CD4-positive, CD25-positive, alpha-beta regulatory T cell (primary cell): ENCODE measurements at regions not wholly inside any gene's neighbourhood (a gene's known extent, or its start where the extent isn't known, plus 50 kb on each side); places are given as distances from the start of the nearest gene placed in this dataset.
"Not testable (repeated sequence)": the region's sequence is repeated elsewhere in the genome, so short reads cannot be mapped to it uniquely, and the experiment has no call there.

Source experiments
- ATAC-seq, 2 donors: fragments of 150-1000 bp; cut with Tn5 transposase; one replicate each; pipeline ENCODE4 v1.10.0; 2021; ENCODE audit warnings: low read depth in 2 of 2, moderate number of reproducible peaks in 2 of 2, moderate library complexity in 1 of 2
- DNase-seq, 3 donors: peaks; one replicate each; pipeline versions ENCODE4 v3.0.0 to v3.0.0-alpha.2; 2012 to 2022; ENCODE audit warnings: mixed read lengths in 1 of 3
- H3K27ac ChIP-seq: one replicate; pipeline ENCODE4 v1.7.0; 2013; ENCODE audit warnings: mild to moderate bottlenecking, low read length; ENCODE audit not compliant: insufficient read depth, poor library complexity, severe bottlenecking
- H3K27me3 ChIP-seq: one replicate; pipeline ENCODE4 v1.7.0; 2013; ENCODE audit warnings: low read length; ENCODE audit not compliant: control insufficient read depth, insufficient read depth
- H3K36me3 ChIP-seq: one replicate; pipeline ENCODE4 v1.7.0; 2013; ENCODE audit warnings: mild to moderate bottlenecking, low read length, moderate library complexity; ENCODE audit not compliant: control insufficient read depth, insufficient read depth
- H3K4me1 ChIP-seq: 2 replicates; pipeline ENCODE4 v1.7.0; 2013; ENCODE audit warnings: mild to moderate bottlenecking, low read length; ENCODE audit not compliant: insufficient read depth, control insufficient read depth, poor library complexity, severe bottlenecking
- H3K4me3 ChIP-seq: one replicate; pipeline ENCODE4 v1.7.0; 2013; ENCODE audit warnings: low read depth, mild to moderate bottlenecking, low read length, moderate library complexity
- H3K9me3 ChIP-seq, 2 experiments: 1 replicate in 1 of 2; 2 replicates in 1 of 2; pipeline ENCODE4 v1.7.0; 2013; ENCODE audit warnings: low read length in 2 of 2, mild to moderate bottlenecking in 1 of 2, moderate library complexity in 1 of 2; ENCODE audit not compliant: control insufficient read depth in 2 of 2
- H3K27ac Mint-ChIP-seq, 3 donors: one replicate each; pipeline ENCODE4 v1.8.0; 2020 to 2022; ENCODE audit warnings: mild to moderate bottlenecking in 3 of 3, mixed read lengths in 3 of 3, moderate library complexity in 2 of 3
- H3K27me3 Mint-ChIP-seq: one replicate; pipeline ENCODE4 v1.8.0; 2022; ENCODE audit warnings: mild to moderate bottlenecking, mixed read lengths
- H3K36me3 Mint-ChIP-seq: one replicate; pipeline ENCODE4 v1.8.0; 2020; ENCODE audit warnings: mixed read lengths
- H3K4me1 Mint-ChIP-seq, 4 donors: one replicate each; pipeline ENCODE4 v1.8.0; 2020 to 2022; ENCODE audit warnings: mixed read lengths in 4 of 4, mild to moderate bottlenecking in 1 of 4
- H3K4me3 Mint-ChIP-seq, 4 donors: one replicate each; pipeline ENCODE4 v1.8.0; 2020 to 2022; ENCODE audit warnings: mild to moderate bottlenecking in 4 of 4, mixed read lengths in 4 of 4, moderate library complexity in 3 of 4
- H3K9me3 Mint-ChIP-seq, 7 donors: one replicate each; pipeline ENCODE4 v1.8.0; 2020 to 2022; ENCODE audit warnings: mixed read lengths in 7 of 7, mild to moderate bottlenecking in 3 of 7, moderate library complexity in 2 of 7

GRCh38 chr12:116442946-116443345 is 116.2 kb upstream of the MAP1LC3B2 start:
- H3K4me1 ChIP-seq, result no peaks in the 10 kb centered on the region
- Mint-ChIP-seq H3K4me1 (peaks cover 0 to 2% (median under 1%) of the 10 kb centered on the region in 4 donors), H3K27me3 (peaks cover 8% of the 10 kb centered on the region), H3K36me3 (no peaks in the 10 kb centered on the region), H3K27ac (no peak overlapping the region), H3K4me3 (no peak overlapping the region), H3K9me3 (no peaks in the 10 kb centered on the region)
- H3K9me3 ChIP-seq, result no peaks in the 10 kb centered on the region
- no peaks in the 10 kb centered on the region for H3K36me3 ChIP-seq
- ATAC-seq (no peak), DNase-seq (no peak)
- H3K27ac ChIP-seq, result no peak overlapping the region
- H3K27me3 ChIP-seq, result no peaks in the 10 kb centered on the region
- H3K4me3 ChIP-seq, result no peak overlapping the region

GRCh38 chr12:116443821-116444589 is 115.2 kb upstream of the MAP1LC3B2 start:
- Mint-ChIP-seq H3K4me1 (peaks cover 0 to 2% (median under 1%) of the 10 kb centered on the region in 4 donors), H3K4me3 (no peak overlapping the region), H3K27me3 (peaks cover 8% of the 10 kb centered on the region), H3K9me3 (no peaks in the 10 kb centered on the region), H3K27ac (no peak overlapping the region), H3K36me3 (no peaks in the 10 kb centered on the region)
- Histone ChIP-seq H3K4me1 (no peaks in the 10 kb centered on the region), H3K4me3 (no peak overlapping the region), H3K36me3 (no peaks in the 10 kb centered on the region), H3K27ac (no peak overlapping the region), H3K9me3 (no peaks in the 10 kb centered on the region), H3K27me3 (no peaks in the 10 kb centered on the region)
- DNase-seq, result no peak
- ATAC-seq, result no peak

GRCh38 chr12:116444590-116444943 is 114.6 kb upstream of the MAP1LC3B2 start:
- DNase-seq (no peak), ATAC-seq (no peak)
- Mint-ChIP-seq H3K27ac (no peak overlapping the region), H3K4me3 (no peak overlapping the region), H3K27me3 (peaks cover 8% of the 10 kb centered on the region), H3K4me1 (peaks cover 0 to 2% (median under 1%) of the 10 kb centered on the region in 4 donors), H3K9me3 (no peaks in the 10 kb centered on the region), H3K36me3 (no peaks in the 10 kb centered on the region)
- Histone ChIP-seq H3K27me3 (no peaks in the 10 kb centered on the region), H3K9me3 (no peaks in the 10 kb centered on the region), H3K4me1 (no peaks in the 10 kb centered on the region), H3K27ac (no peak overlapping the region), H3K4me3 (no peak overlapping the region), H3K36me3 (no peaks in the 10 kb centered on the region)

- H3K27me3 ChIP-seq, result no peaks in the 10 kb centered on the region
- DNase-seq (no peak), ATAC-seq (no peak)
- no peak overlapping the region for H3K27ac ChIP-seq
- no peaks in the 10 kb centered on the region for H3K4me1 ChIP-seq
- Mint-ChIP-seq H3K4me3 (no peak overlapping the region), H3K36me3 (no peaks in the 10 kb centered on the region), H3K27me3 (no peaks in the 10 kb centered on the region), H3K4me1 (peaks cover 0 to 2% (median under 1%) of the 10 kb centered on the region in 4 donors), H3K9me3 (no peaks in the 10 kb centered on the region), H3K27ac (no peak overlapping the region)
- no peaks in the 10 kb centered on the region for H3K36me3 ChIP-seq
- H3K4me3 ChIP-seq, result no peak overlapping the region
- no peaks in the 10 kb centered on the region for H3K9me3 ChIP-seq
These were observed 110.9 kb upstream of the MAP1LC3B2 start for GRCh38 chr12:116448165-116448739.

GRCh38 chr12:116450406-116450910 is 108.7 kb upstream of the MAP1LC3B2 start:
- H3K27ac ChIP-seq, result no peak overlapping the region
- H3K4me1 Mint-ChIP-seq, result no peaks in the 10 kb centered on the region
- H3K27ac Mint-ChIP-seq, result no peak overlapping the region
- H3K27me3 Mint-ChIP-seq, result no peaks in the 10 kb centered on the region
- H3K4me3 Mint-ChIP-seq, result no peak overlapping the region
- H3K36me3 ChIP-seq, result no peaks in the 10 kb centered on the region
- DNase-seq (no peak), ATAC-seq (no peak)
- no peaks in the 10 kb centered on the region for H3K9me3 Mint-ChIP-seq
- no peak overlapping the region for H3K4me3 ChIP-seq
- H3K27me3 ChIP-seq, result no peaks in the 10 kb centered on the region
- H3K9me3 ChIP-seq, result no peaks in the 10 kb centered on the region
- H3K4me1 ChIP-seq, result no peaks in the 10 kb centered on the region
- no peaks in the 10 kb centered on the region for H3K36me3 Mint-ChIP-seq

- not testable (repeated sequence) for H3K27me3 ChIP-seq, H3K9me3 ChIP-seq, H3K4me1 Mint-ChIP-seq, H3K27ac Mint-ChIP-seq, DNase-seq, H3K36me3 ChIP-seq, H3K36me3 Mint-ChIP-seq, H3K9me3 Mint-ChIP-seq, H3K27me3 Mint-ChIP-seq, H3K27ac ChIP-seq, H3K4me3 Mint-ChIP-seq, ATAC-seq, H3K4me1 ChIP-seq, H3K4me3 ChIP-seq
These were observed 106.2 kb upstream of the MAP1LC3B2 start for GRCh38 chr12:116452975-116453374.

GRCh38 chr12:116453631-116454030 is 105.5 kb upstream of the MAP1LC3B2 start:
- no peak for ATAC-seq
- Histone ChIP-seq H3K36me3 (no peaks in the 10 kb centered on the region), H3K4me3 (no peak overlapping the region), H3K4me1 (no peaks in the 10 kb centered on the region), H3K27ac (no peak overlapping the region), H3K9me3 (no peaks in the 10 kb centered on the region), H3K27me3 (no peaks in the 10 kb centered on the region)
- no peaks in the 10 kb centered on the region for H3K4me1 Mint-ChIP-seq
- no peaks in the 10 kb centered on the region for H3K9me3 Mint-ChIP-seq
- no peak for DNase-seq
- no peaks in the 10 kb centered on the region for H3K36me3 Mint-ChIP-seq
- no peaks in the 10 kb centered on the region for H3K27me3 Mint-ChIP-seq
- no peak overlapping the region for H3K4me3 Mint-ChIP-seq
- H3K27ac Mint-ChIP-seq, result no peak overlapping the region

- no peak overlapping the region for H3K27ac ChIP-seq
- no peaks in the 10 kb centered on the region for H3K4me1 Mint-ChIP-seq
- no peak overlapping the region for H3K4me3 Mint-ChIP-seq
- ATAC-seq, result no peak
- DNase-seq, result no peak
- H3K36me3 ChIP-seq, result no peaks in the 10 kb centered on the region
- no peaks in the 10 kb centered on the region for H3K9me3 ChIP-seq
- no peaks in the 10 kb centered on the region for H3K4me1 ChIP-seq
- no peaks in the 10 kb centered on the region for H3K9me3 Mint-ChIP-seq
- no peaks in the 10 kb centered on the region for H3K36me3 Mint-ChIP-seq
- H3K27me3 Mint-ChIP-seq, result no peaks in the 10 kb centered on the region
- H3K27ac Mint-ChIP-seq, result no peak overlapping the region
- no peaks in the 10 kb centered on the region for H3K27me3 ChIP-seq
- H3K4me3 ChIP-seq, result no peak overlapping the region
These were observed 105.1 kb upstream of the MAP1LC3B2 start for GRCh38 chr12:116454076-116454475.
